Lung (tissue), 11 donors: ENCODE measurements at regions not wholly inside any gene's neighbourhood (a gene's known extent, or its start where the extent isn't known, plus 50 kb on each side); places are given as distances from the start of the nearest gene placed in this dataset.

Source experiments
- ATAC-seq: fragments of 200-7000 bp; cut with Tn5 transposase; one replicate; pipeline ENCODE4 v1.9.1; 2020; ENCODE audit warnings: moderate number of reproducible peaks; ENCODE audit not compliant: insufficient read depth, low FRiP score
- DNase-seq, 3 donors: peaks; one replicate each; pipeline ENCODE4 v3.0.0-alpha.2; 2013 to 2017
- H3K27ac ChIP-seq, 2 donors: one replicate each; pipeline ENCODE4 v1.5.1; 2013; ENCODE audit warnings: mild to moderate bottlenecking in 2 of 2, moderate library complexity in 2 of 2, control low read depth in 1 of 2, inconsistent platforms in 1 of 2, low read depth in 1 of 2, low read length in 1 of 2
- H3K27me3 ChIP-seq, 3 donors: one replicate each; pipeline ENCODE4 v1.5.1; 2013; ENCODE audit warnings: low read length in 2 of 3; ENCODE audit not compliant: control insufficient read depth in 3 of 3, insufficient read depth in 3 of 3
- H3K36me3 ChIP-seq, 4 donors: one replicate each; pipeline ENCODE4 v1.5.1; 2013; ENCODE audit warnings: low read length in 4 of 4, mild to moderate bottlenecking in 1 of 4, moderate library complexity in 1 of 4; ENCODE audit not compliant: control insufficient read depth in 4 of 4, insufficient read depth in 4 of 4
- H3K4me1 ChIP-seq, 5 donors: one replicate each; pipeline ENCODE4 v1.5.1; 2013; ENCODE audit warnings: low read length in 5 of 5, mild to moderate bottlenecking in 2 of 5, moderate library complexity in 1 of 5; ENCODE audit not compliant: control insufficient read depth in 5 of 5, insufficient read depth in 5 of 5
- H3K4me3 ChIP-seq: one replicate; pipeline ENCODE4 v1.5.1; 2013; ENCODE audit warnings: mild to moderate bottlenecking, control low read depth, moderate library complexity
- H3K9ac ChIP-seq, 2 donors: one replicate each; pipeline ENCODE4 v1.5.1; 2013; ENCODE audit warnings: low read length in 2 of 2, control low read depth in 1 of 2; ENCODE audit not compliant: insufficient read depth in 1 of 2
- H3K9me3 ChIP-seq, 4 donors: one replicate each; pipeline ENCODE4 v1.5.1; 2013; ENCODE audit warnings: low read length in 3 of 4, mild to moderate bottlenecking in 1 of 4, moderate library complexity in 1 of 4; ENCODE audit not compliant: control insufficient read depth in 4 of 4, insufficient read depth in 3 of 4
- CTCF ChIP-seq: IDR thresholded peaks from 2 replicates; pipeline ENCODE4 v1.5.1; 2012; ENCODE audit warnings: mild to moderate bottlenecking; ENCODE audit errors: control extremely low read depth, extremely low read depth
- WGBS, 2 donors: extraction: QIAGEN DNeasy Blood & Tissue Kit; methylation state at CpG; one replicate each; pipeline ENCODE4 v1.1.7; 2013; 5-methylcytosine and 5-hydroxymethylcytosine counted together
- donor health status: control.
- donor health status: control.
- donor health status: Bipolar disorder and iron deficiency.
- donor health status: healthy.
- donor health status: DM: yes; HTN: yes; CAD: no.

- H3K4me3 ChIP-seq = no peak overlapping the region
- ATAC-seq (no peak), DNase-seq (peak in 1 of 3 donors; percentile 51)
- no peak overlapping the region for H3K27ac ChIP-seq
- peaks cover 0 to 41% (median 17%) of the 10 kb centered on the region in 5 donors for H3K4me1 ChIP-seq
- WGBS, 2 donors = 39 to 77% methylated on average over 1 of the region's 1 CpG
- H3K36me3 ChIP-seq = no peaks in the 10 kb centered on the region
- TF ChIP-seq CTCF = no peak
- H3K27me3 ChIP-seq = no peaks in the 10 kb centered on the region
- no peak overlapping the region for H3K9ac ChIP-seq
- H3K9me3 ChIP-seq = peaks cover 0 to 2% (median under 1%) of the 10 kb centered on the region in 4 donors
These were observed 272.2 kb downstream of the LMO4 start for GRCh38 chr1:87600854-87601253.

- ATAC-seq = no peak
- 72 to 74% methylated on average over 1 of the region's 1 CpG for WGBS, 2 donors
- Histone ChIP-seq H3K27ac (no peak overlapping the region), H3K36me3 (no peaks in the 10 kb centered on the region), H3K27me3 (no peaks in the 10 kb centered on the region), H3K9ac (no peak overlapping the region), H3K4me3 (no peak overlapping the region), H3K9me3 (peaks cover 0 to 2% (median under 1%) of the 10 kb centered on the region in 4 donors), H3K4me1 (peaks cover 0 to 30% (median 17%) of the 10 kb centered on the region in 5 donors)
- no peak for DNase-seq
- no peak for TF ChIP-seq CTCF
These were observed 274.9 kb downstream of the LMO4 start for GRCh38 chr1:87603626-87604025.

- no peak overlapping the region for H3K9ac ChIP-seq
- H3K4me3 ChIP-seq = no peak overlapping the region
- 44 to 63% methylated on average over 3 of the region's 3 CpGs for WGBS, 2 donors
- DNase-seq (no peak), ATAC-seq (no peak)
- no peaks in the 10 kb centered on the region for H3K27me3 ChIP-seq
- H3K9me3 ChIP-seq = no peaks in the 10 kb centered on the region
- no peak overlapping the region for H3K27ac ChIP-seq
- no peak for TF ChIP-seq CTCF
- no peaks in the 10 kb centered on the region for H3K36me3 ChIP-seq
- peaks cover 0 to 11% (median 0%) of the 10 kb centered on the region in 5 donors for H3K4me1 ChIP-seq
These were observed 284.3 kb downstream of the LMO4 start for GRCh38 chr1:87612956-87613355.

GRCh38 chr1:87615491-87615890, 286.8 kb downstream of the LMO4 start:
- no peaks in the 10 kb centered on the region for H3K36me3 ChIP-seq
- no peak overlapping the region for H3K27ac ChIP-seq
- H3K4me1 ChIP-seq = peaks cover 0 to 11% (median 0%) of the 10 kb centered on the region in 5 donors
- peak in 2 of 3 donors; percentile 56 to 82 for DNase-seq
- no peak overlapping the region for H3K4me3 ChIP-seq
- H3K9ac ChIP-seq = no peak overlapping the region
- 79 to 83% methylated on average over 2 of the region's 2 CpGs for WGBS, 2 donors
- ATAC-seq = no peak
- H3K9me3 ChIP-seq = peaks cover 0 to 6% (median 0%) of the 10 kb centered on the region in 4 donors
- H3K27me3 ChIP-seq = no peaks in the 10 kb centered on the region
- TF ChIP-seq CTCF = no peak
